Fibroblast of lung (primary cell): ENCODE measurements at regions not wholly inside any gene's neighbourhood (a gene's known extent, or its start where the extent isn't known, plus 50 kb on each side); places are given as distances from the start of the nearest gene placed in this dataset.

Experiments
- EZH2 ChIP-seq: IDR thresholded peaks from 2 replicates; pipeline ENCODE4 v1.5.1; 2012; ENCODE audit warnings: low read length, control low read depth, mild to moderate bottlenecking; ENCODE audit errors: missing control alignments
- TF ChIP-seq, protein P1 (sequence below), 2 donors: IDR thresholded peaks in 1 of 2; conservative IDR thresholded peaks in 1 of 2; 1 replicate in 1 of 2; 2 replicates in 1 of 2; pipeline ENCODE4 v1.5.1; 2011 to 2012; ENCODE audit warnings: low read length in 2 of 2, control low read depth in 1 of 2, inconsistent platforms in 1 of 2, low read depth in 1 of 2, mild to moderate bottlenecking in 1 of 2

DNA sequence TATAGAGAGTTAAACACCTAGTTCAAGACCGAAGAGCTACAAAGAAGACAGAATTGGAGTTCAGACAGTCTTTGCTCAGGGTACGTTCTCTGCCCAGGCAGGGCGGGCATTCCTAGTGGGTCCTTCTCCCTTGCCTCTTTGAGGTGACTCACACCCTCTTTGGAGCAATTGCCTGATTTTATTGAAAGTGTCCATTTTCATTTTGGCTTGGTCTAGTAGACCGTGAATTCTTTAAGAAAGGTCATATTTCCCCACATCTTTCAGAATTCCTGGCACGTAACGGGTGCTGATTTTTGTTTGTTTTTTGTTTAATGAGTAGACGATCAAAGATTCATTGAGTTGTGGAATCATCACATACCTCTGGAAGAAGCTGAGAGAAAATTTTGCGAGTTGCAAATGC lies 871.5 kb downstream of the RNF144A start:
- TF ChIP-seq, protein P1, sequence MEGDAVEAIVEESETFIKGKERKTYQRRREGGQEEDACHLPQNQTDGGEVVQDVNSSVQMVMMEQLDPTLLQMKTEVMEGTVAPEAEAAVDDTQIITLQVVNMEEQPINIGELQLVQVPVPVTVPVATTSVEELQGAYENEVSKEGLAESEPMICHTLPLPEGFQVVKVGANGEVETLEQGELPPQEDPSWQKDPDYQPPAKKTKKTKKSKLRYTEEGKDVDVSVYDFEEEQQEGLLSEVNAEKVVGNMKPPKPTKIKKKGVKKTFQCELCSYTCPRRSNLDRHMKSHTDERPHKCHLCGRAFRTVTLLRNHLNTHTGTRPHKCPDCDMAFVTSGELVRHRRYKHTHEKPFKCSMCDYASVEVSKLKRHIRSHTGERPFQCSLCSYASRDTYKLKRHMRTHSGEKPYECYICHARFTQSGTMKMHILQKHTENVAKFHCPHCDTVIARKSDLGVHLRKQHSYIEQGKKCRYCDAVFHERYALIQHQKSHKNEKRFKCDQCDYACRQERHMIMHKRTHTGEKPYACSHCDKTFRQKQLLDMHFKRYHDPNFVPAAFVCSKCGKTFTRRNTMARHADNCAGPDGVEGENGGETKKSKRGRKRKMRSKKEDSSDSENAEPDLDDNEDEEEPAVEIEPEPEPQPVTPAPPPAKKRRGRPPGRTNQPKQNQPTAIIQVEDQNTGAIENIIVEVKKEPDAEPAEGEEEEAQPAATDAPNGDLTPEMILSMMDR (conservative IDR thresholded peaks at IDR 0.05 in 1 of 2, IDR thresholded peaks at IDR 0.05 in 1 of 2; ENCODE audit: low read depth in 1 of 2, low read length in 2 of 2): no peak
- no peak for TF ChIP-seq EZH2
